GM12878 (cell line): ENCODE measurements at regions not wholly inside any gene's neighbourhood (a gene's known extent, or its start where the extent isn't known, plus 50 kb on each side); places are given as distances from the start of the nearest gene placed in this dataset.

ENCODE experiments used
- ATAC-seq: fragments of 200-7000 bp; cut with Tn5 transposase; 3 replicates; pipeline ENCODE4 v1.9.1; 2020; ENCODE audit warnings: mild to moderate bottlenecking, moderate library complexity
- BruUV-seq: library from RNA; stranded (reverse); fragments of 400-500 nt; replicated peaks from 2 replicates; lab custom pipeline; 2021; lab: Mats Ljungman, UMichigan
- CTCF ChIA-PET: fragments of 300-600 bp; sonication (Branson Sonifier 250); formaldehyde crosslinking; extraction: SDS; loops from one replicate; lab custom pipeline; 2021; ENCODE audit warnings: inconsistent platforms; lab: Yijun Ruan, JAX
- POLR2A ChIA-PET: fragments of 350-600 bp; formaldehyde crosslinking; extraction: SDS; loops from one replicate; lab custom pipeline; 2021; ENCODE audit warnings: inconsistent platforms; lab: Charles Lee
- RAD21 ChIA-PET: fragments of 300-600 bp; sonication (Branson Sonifier 250); formaldehyde crosslinking; loops from one replicate; lab custom pipeline; 2023; ENCODE audit warnings: antibody characterized with exemption; ENCODE audit not compliant: unreplicated experiment; lab: Charles Lee
- SMC1A ChIA-PET: fragments of 300-600 bp; sonication (Branson Sonifier 250); formaldehyde crosslinking; loops from one replicate; lab custom pipeline; 2023; ENCODE audit not compliant: unreplicated experiment, uncharacterized antibody; lab: Charles Lee
- DNase-seq: peaks from one replicate; pipeline ENCODE4 v3.0.0-alpha.2; 2011; ENCODE audit warnings: low read depth, low spot score
- FAIRE-seq: peaks from 3 replicates; lab custom pipeline; 2011; peaks lifted over from hg19 to GRCh38; lab: Jason Lieb, UNC
- H2AFZ ChIP-seq: 2 replicates; pipeline ENCODE4 v1.6.0; 2011; ENCODE audit warnings: low read depth, low read length, control low read depth; ENCODE audit not compliant: control insufficient read depth
- H3K27ac ChIP-seq: 2 replicates; pipeline ENCODE4 v1.5.1; 2011; ENCODE audit warnings: control low read depth; ENCODE audit not compliant: control insufficient read depth, insufficient read depth
- H3K27me3 ChIP-seq, 2 experiments: replicated peaks in 1 of 2; 2 replicates each; pipeline versions ENCODE4 v1.6.0 to v1.6.1; 2011; ENCODE audit warnings: low read length in 1 of 2; ENCODE audit not compliant: control insufficient read depth in 2 of 2, insufficient read depth in 2 of 2
- H3K36me3 ChIP-seq, 2 experiments: 2 replicates each; pipeline ENCODE4 v1.5.1; 2011; ENCODE audit warnings: low read length in 1 of 2; ENCODE audit not compliant: control insufficient read depth in 2 of 2, insufficient read depth in 2 of 2
- H3K4me1 ChIP-seq: 2 replicates; pipeline ENCODE4 v1.6.1; 2011; ENCODE audit warnings: mild to moderate bottlenecking, low read length, moderate library complexity, mixed read lengths; ENCODE audit not compliant: control insufficient read depth, insufficient read depth
- H3K4me2 ChIP-seq: 2 replicates; pipeline ENCODE4 v1.6.0; 2011; ENCODE audit warnings: control low read depth; ENCODE audit not compliant: control insufficient read depth, insufficient read depth
- H3K4me3 ChIP-seq: fragments of 200-600 bp; sonication (generic); 2 replicates; pipeline ENCODE4 v1.5.1; 2016
- H3K79me2 ChIP-seq: 2 replicates; pipeline ENCODE4 v1.6.0; 2011; ENCODE audit warnings: low read length; ENCODE audit not compliant: control insufficient read depth, insufficient read depth
- H3K9ac ChIP-seq: 2 replicates; pipeline ENCODE4 v1.8.0; 2011; ENCODE audit warnings: low read length, control low read depth, mixed read lengths; ENCODE audit not compliant: control insufficient read depth, insufficient read depth
- H3K9me3 ChIP-seq: replicated peaks from 3 replicates; pipeline ENCODE4 v1.5.1; 2011; ENCODE audit warnings: mild to moderate bottlenecking, low read length; ENCODE audit not compliant: control insufficient read depth, insufficient read depth
- H4K20me1 ChIP-seq: 2 replicates; pipeline ENCODE4 v1.6.0; 2011; ENCODE audit not compliant: control insufficient read depth, insufficient read depth
- ATF2 ChIP-seq: IDR thresholded peaks from 2 replicates; pipeline ENCODE4 v1.6.1; 2012; ENCODE audit warnings: low read length, inconsistent platforms
- ATF7 ChIP-seq: fragments of 450-650 bp; IDR thresholded peaks from 2 replicates; pipeline ENCODE4 v1.6.1; 2016; ENCODE audit warnings: low read depth, mild to moderate bottlenecking
- BCL3 ChIP-seq: IDR thresholded peaks from 2 replicates; pipeline ENCODE4 v1.6.1; 2011; ENCODE audit warnings: borderline replicate concordance, low read depth, mild to moderate bottlenecking, moderate library complexity, low read length; ENCODE audit not compliant: insufficient read depth, poor library complexity, severe bottlenecking
- CBX5 ChIP-seq: sonication (generic); IDR thresholded peaks from 2 replicates; pipeline ENCODE4 v1.6.1; 2016; ENCODE audit warnings: low read depth, moderate library complexity, mild to moderate bottlenecking, inconsistent platforms
- CEBPZ ChIP-seq: fragments of 150-350 bp; IDR thresholded peaks from 2 replicates; pipeline ENCODE4 v1.6.1; 2016; ENCODE audit warnings: low read depth, low read length
- CHD2 ChIP-seq: IDR thresholded peaks from 2 replicates; pipeline ENCODE4 v1.6.1; 2011; ENCODE audit warnings: low read depth, low read length, improper control_type of control experiment, borderline replicate concordance
- DPF2 ChIP-seq: fragments of 450-650 bp; IDR thresholded peaks from 2 replicates; pipeline ENCODE4 v1.6.1; 2017; ENCODE audit warnings: mild to moderate bottlenecking
- ESRRA ChIP-seq: IDR thresholded peaks from 2 replicates; pipeline ENCODE4 v1.6.1; 2012; ENCODE audit warnings: mild to moderate bottlenecking, low read length, improper control_type of control experiment
- FOS ChIP-seq: IDR thresholded peaks from 3 replicates; pipeline ENCODE4 v1.6.1; 2011; ENCODE audit warnings: borderline replicate concordance; ENCODE audit not compliant: insufficient read length; ENCODE audit errors: extremely low read depth
- GATAD2B ChIP-seq: fragments of 450-650 bp; conservative IDR thresholded peaks from 2 replicates; pipeline ENCODE4 v1.6.1; 2017; ENCODE audit warnings: low read depth, mild to moderate bottlenecking, moderate library complexity
- HDGF ChIP-seq: fragments of 450-650 bp; IDR thresholded peaks from 2 replicates; pipeline ENCODE4 v1.6.1; 2016; ENCODE audit warnings: antibody characterized with exemption
- MXI1 ChIP-seq: fragments of 150-350 bp; IDR thresholded peaks from 2 replicates; pipeline ENCODE4 v1.6.1; 2011; ENCODE audit warnings: low read depth, mild to moderate bottlenecking, inconsistent platforms, low read length, improper control_type of control experiment
- NFXL1 ChIP-seq: fragments of 450-650 bp; IDR thresholded peaks from 2 replicates; pipeline ENCODE4 v1.6.1; 2017; ENCODE audit warnings: antibody characterized with exemption, mild to moderate bottlenecking, borderline replicate concordance
- NR2F1 ChIP-seq: fragments of 450-650 bp; conservative IDR thresholded peaks from 2 replicates; pipeline ENCODE4 v1.6.1; 2017; ENCODE audit warnings: mild to moderate bottlenecking
- SREBF1 ChIP-seq: IDR thresholded peaks from 2 replicates; pipeline ENCODE4 v1.6.1; 2012; ENCODE audit warnings: mild to moderate bottlenecking, low read length
- STAT3 ChIP-seq: IDR thresholded peaks from 2 replicates; pipeline ENCODE4 v1.6.1; 2011; ENCODE audit warnings: low read depth, low read length, improper control_type of control experiment
- TBL1XR1 ChIP-seq: IDR thresholded peaks from 2 replicates; pipeline ENCODE4 v1.6.1; 2012; ENCODE audit warnings: low read depth, low read length, improper control_type of control experiment
- ZNF384 ChIP-seq: IDR thresholded peaks from 2 replicates; pipeline ENCODE4 v1.6.1; 2012; ENCODE audit warnings: low read depth, mild to moderate bottlenecking, low read length, improper control_type of control experiment, borderline replicate concordance
- ZNF622 ChIP-seq: fragments of 450-650 bp; IDR thresholded peaks from 2 replicates; pipeline ENCODE4 v1.6.1; 2017; ENCODE audit warnings: mild to moderate bottlenecking, inconsistent platforms
- WGBS: methylation state at CpG from one replicate; pipeline ENCODE4 v1.1.6; 2016; ENCODE audit warnings: low lambda C conversion rate; ENCODE audit not compliant: insufficient replicate concordance, insufficient coverage; ENCODE audit errors: missing lambda C conversion rate; 5-methylcytosine and 5-hydroxymethylcytosine counted together
- in situ Hi-C: fragments of 300-500 bp; cut with MboI; formaldehyde crosslinking; loops from 9 replicates; pipeline ENCODE4 v1.14.3; 2018; ENCODE audit warnings: mixed read lengths
- intact Hi-C: fragments of 100-400 bp; cut with micrococcal nuclease; formaldehyde crosslinking; loops from one replicate; pipeline ENCODE4 v1.14.2; 2022; ENCODE audit not compliant: unreplicated experiment

- 18% methylated on average over 6 of the region's 6 CpGs for WGBS
- ChIA-PET RAD21 (no interaction called here), CTCF (interaction anchor here (0.9 kb wide), 1 partner anchor 11 kb away, joined by 3 read pairs; no protein-coding TSS in a partner anchor), SMC1A (interaction anchor here (1.4 kb wide), 1 partner anchor 29 kb away, joined by 3 read pairs; no protein-coding TSS in a partner anchor), POLR2A (no interaction called here)
- TF ChIP-seq FOS (no peak), ESRRA (no peak), MXI1 (no peak), DPF2 (no peak), TBL1XR1 (no peak), CEBPZ (no peak), ZNF384 (no peak), GATAD2B (no peak), NR2F1 (no peak), ATF7 (no peak), BCL3 (no peak), SREBF1 (no peak), CBX5 (no peak), CHD2 (no peak), HDGF (no peak), ZNF622 (no peak), NFXL1 (no peak), ATF2 (no peak), STAT3 (no peak)
- no peaks in the 10 kb centered on the region for H3K9me3 ChIP-seq
- ATAC-seq (no peak), FAIRE-seq (no peak), DNase-seq (no peak)
- no peak overlapping the region for H3K27ac ChIP-seq
- H4K20me1 ChIP-seq: no peaks in the 10 kb centered on the region
- no peaks in the 10 kb centered on the region for H3K36me3 ChIP-seq
- intact Hi-C loops: no loop called here
- no peaks in the 10 kb centered on the region for H3K27me3 ChIP-seq
- in situ Hi-C loops: no loop called here
- BruUV-seq: no TSS peak
- H3K79me2 ChIP-seq: no peaks in the 10 kb centered on the region
- H3K9ac ChIP-seq: no peak overlapping the region
- H2AFZ ChIP-seq: no peak overlapping the region
- no peak overlapping the region for H3K4me2 ChIP-seq
- no peak overlapping the region for H3K4me3 ChIP-seq
- no peaks in the 10 kb centered on the region for H3K4me1 ChIP-seq
Observed at GRCh38 chr10:130428936-130429335, 292.7 kb downstream of the GLRX3 start.
